DND-41 (cell line): ENCODE measurements at regions not wholly inside any gene's neighbourhood (a gene's known extent, or its start where the extent isn't known, plus 50 kb on each side); places are given as distances from the start of the nearest gene placed in this dataset.

Experiments
- CTCF ChIP-seq: IDR thresholded peaks from 2 replicates; pipeline ENCODE4 v1.5.1; 2012; ENCODE audit warnings: borderline replicate concordance, low read length, moderate library complexity, mild to moderate bottlenecking; ENCODE audit not compliant: poor library complexity, severe bottlenecking; ENCODE audit errors: extremely low read depth
- EZH2 ChIP-seq: IDR thresholded peaks from 3 replicates; pipeline ENCODE4 v1.6.1; 2012; ENCODE audit warnings: borderline replicate concordance, low read depth, mild to moderate bottlenecking, moderate library complexity, low read length, inconsistent platforms; ENCODE audit not compliant: severe bottlenecking

- TF ChIP-seq CTCF (no peak), EZH2 (no peak)
Measured at GRCh38 chr7:81064426-81064825, 145.6 kb upstream of the SEMA3C start.
